ENCODE measurements at regions not wholly inside any gene's neighbourhood (a gene's known extent, or its start where the extent isn't known, plus 50 kb on each side); places are given as distances from the start of the nearest gene placed in this dataset.

DNA sequence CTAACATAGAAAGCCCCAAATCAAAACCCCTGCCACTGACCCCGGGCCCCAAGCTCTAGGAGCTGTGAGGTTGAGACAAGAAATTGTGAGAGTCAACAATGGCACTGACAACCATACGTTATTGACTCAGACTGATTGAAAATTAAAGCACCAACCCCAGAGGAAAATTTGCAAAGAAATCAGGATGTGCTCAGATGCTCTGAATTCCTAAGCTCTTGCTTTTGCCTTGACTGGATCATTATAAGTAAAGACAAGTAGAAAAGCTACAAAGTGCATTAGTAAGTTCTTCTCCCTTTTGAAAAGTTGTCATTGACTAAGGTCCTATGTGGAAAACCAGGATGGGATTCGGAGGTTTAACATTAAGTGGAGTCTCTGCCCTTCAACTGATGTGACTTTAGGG is 130.2 kb downstream of the SAMD9 start:
- no peak overlapping the region for H3K9ac ChIP-seq
- no peaks in the 10 kb centered on the region for H3K9me3 ChIP-seq (replicated peaks in 1 of 11)
- no peak for TF ChIP-seq Cebpa-rat (IDR thresholded peaks at IDR 0.05)
- no peak overlapping the region for H3K4me2 ChIP-seq
- H3K27me3 ChIP-seq = no peaks in the 10 kb centered on the region
- no peak overlapping the region for H3K4me3 ChIP-seq
- no peak overlapping the region for H3K27ac ChIP-seq
- no peaks in the 10 kb centered on the region for H3K36me3 ChIP-seq
- H4K20me1 ChIP-seq = no peaks in the 10 kb centered on the region
- H3K4me1 ChIP-seq = 0 out of 20 replicates have a peak, but pooled peaks cover 0 to 4% (median 0%) of the 10 kb centered on the region in 10 experiments

DNA sequence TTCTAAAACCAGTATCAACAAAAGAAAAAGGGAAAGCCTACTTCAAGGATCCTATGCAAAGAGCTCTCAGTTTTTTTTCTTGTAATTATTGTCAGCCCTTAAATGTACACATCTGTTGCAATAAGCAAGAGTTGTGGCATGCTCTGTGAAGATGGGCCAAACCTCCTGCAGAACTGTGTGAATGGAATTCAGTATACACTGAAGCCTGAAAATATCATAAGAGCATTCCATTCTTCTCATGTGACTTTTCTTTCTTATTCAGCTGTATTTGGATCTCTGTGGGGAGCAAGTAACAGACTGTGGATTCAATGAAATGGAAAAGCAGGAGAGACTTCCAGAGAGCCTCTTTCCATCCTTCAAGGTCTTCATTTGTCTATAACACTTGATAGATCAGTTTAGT is 130.7 kb downstream of the SAMD9 start:
- 0 out of 20 replicates have a peak, but pooled peaks cover 0 to 4% (median 0%) of the 10 kb centered on the region in 10 experiments for H3K4me1 ChIP-seq
- no peak overlapping the region for H3K4me3 ChIP-seq
- H3K27ac ChIP-seq = no peak overlapping the region
- no peak overlapping the region for H3K9ac ChIP-seq
- TF ChIP-seq Cebpa-rat (IDR thresholded peaks at IDR 0.05) = no peak
- no peaks in the 10 kb centered on the region for H3K9me3 ChIP-seq (replicated peaks in 1 of 11)
- no peak overlapping the region for H3K4me2 ChIP-seq
- H3K27me3 ChIP-seq = no peaks in the 10 kb centered on the region
- H4K20me1 ChIP-seq = no peaks in the 10 kb centered on the region
- H3K36me3 ChIP-seq = no peaks in the 10 kb centered on the region

DNA sequence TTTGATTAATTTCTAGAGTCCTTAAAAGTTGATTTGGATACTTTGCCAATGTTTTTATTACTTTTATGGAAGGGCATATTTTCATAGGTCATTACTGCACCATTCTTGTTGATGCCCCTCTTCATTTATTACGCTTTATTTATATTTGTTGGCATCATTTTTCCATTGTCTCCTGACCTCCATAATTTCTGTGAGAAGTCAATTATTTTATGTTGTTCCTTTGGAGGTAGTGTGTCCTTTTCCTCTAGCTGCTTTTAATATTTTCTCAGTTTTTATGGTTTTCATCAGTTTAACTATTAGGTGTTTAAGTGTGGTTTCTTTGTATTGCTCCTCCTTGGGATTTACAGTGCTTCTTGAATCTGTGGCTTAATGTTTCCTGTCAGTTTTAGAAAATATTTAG is 134.9 kb downstream of the SAMD9 start:
- H3K36me3 ChIP-seq = no peaks in the 10 kb centered on the region
- no peak for TF ChIP-seq Cebpa-rat (IDR thresholded peaks at IDR 0.05)
- H3K4me3 ChIP-seq = no peak overlapping the region
- H3K4me1 ChIP-seq = no peaks in the 10 kb centered on the region
- no peaks in the 10 kb centered on the region for H4K20me1 ChIP-seq
- H3K27ac ChIP-seq = no peak overlapping the region
- no peak overlapping the region for H3K9ac ChIP-seq
- H3K27me3 ChIP-seq = no peaks in the 10 kb centered on the region
- peaks cover 0 to 18% (median 5%) of the 10 kb centered on the region in 11 experiments; a peak in 10 of 22 replicates for H3K9me3 ChIP-seq (replicated peaks in 1 of 11)
- no peak overlapping the region for H3K4me2 ChIP-seq

DNA sequence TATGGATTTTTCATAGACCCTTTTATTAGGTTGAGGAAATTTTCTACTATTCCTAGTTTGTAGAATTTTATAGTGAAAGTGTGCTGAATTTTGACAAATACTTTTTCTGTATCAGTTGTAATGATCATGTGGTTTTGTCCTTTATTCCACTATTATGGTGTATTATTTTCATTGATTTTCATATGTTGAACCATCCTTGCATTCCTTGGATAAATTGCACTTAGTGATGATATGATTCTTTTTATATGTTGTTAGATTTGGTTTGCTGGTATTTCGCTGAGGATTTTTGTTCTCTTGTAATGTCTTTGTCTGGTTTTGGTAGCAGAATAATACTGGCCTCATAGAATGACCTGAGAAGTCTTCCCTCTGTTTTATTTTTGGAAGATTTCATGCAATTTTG is 140.6 kb upstream of the CDK6 start:
- TF ChIP-seq Cebpa-rat (IDR thresholded peaks at IDR 0.05) = no peak
- H3K4me3 ChIP-seq = no peak overlapping the region

DNA sequence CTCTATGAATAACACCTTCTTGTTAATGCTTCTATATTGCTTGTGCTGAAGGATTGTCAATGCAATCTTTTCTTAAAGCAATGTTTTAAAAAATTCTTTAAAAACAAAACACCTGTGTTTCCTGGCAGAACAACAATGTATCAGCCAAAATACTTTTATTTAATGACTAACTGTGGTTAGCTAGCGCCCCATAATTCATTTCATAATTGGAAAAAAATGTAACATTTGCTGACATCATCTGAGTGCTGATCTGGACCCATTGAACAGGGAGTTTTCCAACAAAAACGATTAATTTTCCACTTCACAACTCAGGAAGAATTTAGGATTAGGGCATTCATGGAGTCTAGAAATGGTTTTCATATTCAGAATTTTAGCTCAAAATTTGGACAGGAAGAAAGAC is 137.6 kb upstream of the CDK6 start:
- no peak overlapping the region for H3K4me3 ChIP-seq
- TF ChIP-seq Cebpa-rat (IDR thresholded peaks at IDR 0.05) = no peak
- peaks cover 10 to 32% (median 23%) of the 10 kb centered on the region in 11 experiments; a peak in 21 of 22 replicates for H3K9me3 ChIP-seq (replicated peaks in 1 of 11)
- H3K4me1 ChIP-seq = no peaks in the 10 kb centered on the region; a peak in 1 of 20 replicates
- H3K4me2 ChIP-seq = no peak overlapping the region
- H3K27me3 ChIP-seq = no peaks in the 10 kb centered on the region
- H3K36me3 ChIP-seq = no peaks in the 10 kb centered on the region
- H3K9ac ChIP-seq = no peak overlapping the region
- no peak overlapping the region for H3K27ac ChIP-seq
- no peaks in the 10 kb centered on the region for H4K20me1 ChIP-seq

More for the DNA sequence above, 140.6 kb upstream of the CDK6 start:
- Histone ChIP-seq H3K9ac (no peak overlapping the region), H4K20me1 (no peaks in the 10 kb centered on the region), H3K4me2 (no peak overlapping the region), H3K4me1 (no peaks in the 10 kb centered on the region; a peak in 1 of 20 replicates), H3K27ac (no peak overlapping the region), H3K9me3 (replicated peaks in 1 of 11) (peaks cover 10 to 39% (median 26%) of the 10 kb centered on the region in 11 experiments; a peak in 21 of 22 replicates), H3K36me3 (no peaks in the 10 kb centered on the region), H3K27me3 (no peaks in the 10 kb centered on the region)

DNA sequence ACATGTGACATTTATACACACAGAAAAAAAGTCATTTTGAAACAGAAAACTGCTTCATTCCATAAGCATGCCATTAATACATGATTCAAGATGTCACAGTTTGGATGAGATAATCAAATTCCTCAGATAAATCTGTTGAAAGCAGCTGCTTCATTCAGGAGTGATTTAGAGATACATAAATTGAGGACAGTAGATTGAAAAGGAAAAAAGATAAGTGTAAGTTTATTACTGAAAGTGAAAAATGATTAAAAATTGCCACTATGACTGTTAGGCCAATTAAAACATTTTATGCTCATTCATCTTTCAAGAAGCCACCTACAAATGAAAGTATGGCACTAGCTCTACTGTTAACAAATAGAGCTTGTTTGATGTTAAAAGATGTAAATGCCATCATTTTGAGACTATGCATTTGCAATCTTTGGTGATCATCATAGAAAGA is 136.9 kb upstream of the CDK6 start:
- TF ChIP-seq Cebpa-rat (IDR thresholded peaks at IDR 0.05) = no peak
- H3K4me3 ChIP-seq = no peak overlapping the region
- H4K20me1 ChIP-seq = no peaks in the 10 kb centered on the region
- no peak overlapping the region for H3K9ac ChIP-seq
- H3K27me3 ChIP-seq = no peaks in the 10 kb centered on the region
- no peaks in the 10 kb centered on the region for H3K36me3 ChIP-seq
- peaks cover 10 to 29% (median 23%) of the 10 kb centered on the region in 11 experiments; a peak in 21 of 22 replicates for H3K9me3 ChIP-seq (replicated peaks in 1 of 11)
- H3K27ac ChIP-seq = no peak overlapping the region
- H3K4me2 ChIP-seq = no peak overlapping the region
- H3K4me1 ChIP-seq = no peaks in the 10 kb centered on the region; a peak in 1 of 20 replicates

DNA sequence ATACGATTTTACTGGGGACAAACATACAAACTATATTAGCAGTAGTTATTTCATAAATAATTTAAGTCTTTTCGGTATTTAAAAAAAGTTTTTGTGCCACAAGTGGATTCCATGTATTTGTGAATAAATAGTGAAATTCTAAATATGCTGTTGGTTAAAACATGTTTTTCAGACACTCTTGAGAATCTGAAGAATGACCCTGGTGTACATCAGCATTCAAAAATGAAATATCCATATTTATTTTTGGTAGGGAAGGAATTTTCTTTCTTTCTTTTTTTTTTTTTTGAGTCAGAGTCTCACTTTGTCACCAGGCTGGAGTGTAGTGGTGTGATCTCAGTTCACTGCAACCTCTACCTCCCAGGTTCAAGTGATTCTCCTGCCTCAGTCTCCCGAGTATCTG is 136.1 kb upstream of the CDK6 start:
- H3K36me3 ChIP-seq = no peaks in the 10 kb centered on the region
- no peak for TF ChIP-seq Cebpa-rat (IDR thresholded peaks at IDR 0.05)
- H3K4me1 ChIP-seq = no peaks in the 10 kb centered on the region; a peak in 1 of 20 replicates
- H3K9me3 ChIP-seq (replicated peaks in 1 of 11) = peaks cover 10 to 20% (median 17%) of the 10 kb centered on the region in 11 experiments; a peak in 21 of 22 replicates
- H3K4me3 ChIP-seq = no peak overlapping the region
- H4K20me1 ChIP-seq = no peaks in the 10 kb centered on the region
- no peak overlapping the region for H3K27ac ChIP-seq
- no peaks in the 10 kb centered on the region; a peak in 1 of 22 replicates for H3K27me3 ChIP-seq
- no peak overlapping the region for H3K9ac ChIP-seq
- no peak overlapping the region for H3K4me2 ChIP-seq

DNA sequence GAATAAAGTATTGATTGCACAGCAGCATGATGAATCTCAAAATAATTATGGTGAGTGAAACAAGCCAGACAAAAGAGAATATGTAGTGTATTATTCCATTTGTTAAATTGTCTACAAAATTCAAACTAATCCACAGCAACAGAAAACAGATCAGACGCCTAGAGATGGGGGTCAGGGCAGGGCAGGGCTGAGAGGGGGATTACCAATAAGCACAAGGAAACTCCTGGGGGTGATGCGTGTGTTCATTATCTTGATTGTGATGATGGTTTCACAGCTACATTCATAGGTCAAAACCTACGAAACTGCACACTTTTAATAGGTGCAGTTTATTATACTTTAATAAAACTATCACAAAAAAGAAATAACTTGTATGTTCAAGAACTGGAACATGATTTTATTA is 132.7 kb upstream of the CDK6 start:
- Histone ChIP-seq H3K9me3 (replicated peaks in 1 of 11) (no peaks in the 10 kb centered on the region; a peak in 1 of 22 replicates), H3K27me3 (no peaks in the 10 kb centered on the region; a peak in 1 of 22 replicates), H3K36me3 (no peaks in the 10 kb centered on the region), H3K27ac (no peak overlapping the region), H3K4me3 (no peak overlapping the region), H4K20me1 (no peaks in the 10 kb centered on the region), H3K4me2 (no peak overlapping the region), H3K9ac (no peak overlapping the region), H3K4me1 (no peaks in the 10 kb centered on the region)
- TF ChIP-seq Cebpa-rat (IDR thresholded peaks at IDR 0.05) = no peak

DNA sequence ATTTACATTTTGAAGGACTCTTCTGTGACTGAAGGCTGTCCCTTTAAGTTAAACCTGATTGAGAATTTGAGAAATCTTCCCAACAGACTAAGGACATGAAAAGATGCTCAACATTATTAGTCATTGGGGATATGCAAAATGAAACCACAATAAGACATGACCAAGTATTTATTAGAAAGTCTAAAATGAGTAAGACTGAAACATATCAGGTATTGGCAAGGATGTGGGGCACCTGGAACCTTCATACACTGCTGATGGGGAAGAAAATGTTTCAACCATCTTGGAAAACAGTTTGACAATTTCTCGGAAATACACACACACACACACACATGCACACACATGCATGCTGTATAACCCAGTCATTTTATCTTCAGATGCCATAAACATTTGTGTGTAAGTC is 132.1 kb upstream of the CDK6 start:
- no peaks in the 10 kb centered on the region; a peak in 1 of 22 replicates for H3K27me3 ChIP-seq
- no peaks in the 10 kb centered on the region; a peak in 1 of 22 replicates for H3K9me3 ChIP-seq (replicated peaks in 1 of 11)
- H3K4me3 ChIP-seq = no peak overlapping the region
- no peak for TF ChIP-seq Cebpa-rat (IDR thresholded peaks at IDR 0.05)
- no peak overlapping the region for H3K4me2 ChIP-seq
- H3K4me1 ChIP-seq = no peaks in the 10 kb centered on the region
- H3K36me3 ChIP-seq = no peaks in the 10 kb centered on the region
- no peak overlapping the region for H3K9ac ChIP-seq
- H4K20me1 ChIP-seq = no peaks in the 10 kb centered on the region
- H3K27ac ChIP-seq = no peak overlapping the region

DNA sequence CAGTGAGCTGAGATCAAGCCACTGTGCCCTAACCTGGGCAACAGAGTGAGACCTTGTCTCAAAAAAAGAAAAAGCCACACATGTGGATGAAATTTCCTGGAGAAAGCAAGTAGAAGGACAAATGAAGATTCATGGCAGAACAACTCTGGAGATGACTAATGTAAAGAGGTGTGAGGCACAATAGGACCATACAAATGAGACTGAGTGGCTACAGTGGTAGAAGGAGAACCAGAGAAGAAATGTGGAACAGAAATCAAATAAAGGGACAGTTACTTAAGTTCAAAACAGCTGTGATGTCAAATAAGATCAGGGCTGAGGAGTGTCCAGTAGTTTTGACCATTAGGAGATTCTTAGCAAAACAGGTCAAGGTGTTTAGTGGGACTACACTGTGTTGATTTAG is 130.9 kb upstream of the CDK6 start:
- Histone ChIP-seq H3K27me3 (no peaks in the 10 kb centered on the region; a peak in 1 of 22 replicates), H3K4me2 (no peak overlapping the region), H3K9ac (no peak overlapping the region)

More for the DNA sequence above, 130.9 kb upstream of the CDK6 start:
- Histone ChIP-seq H3K9me3 (replicated peaks in 1 of 11) (no peaks in the 10 kb centered on the region; a peak in 1 of 22 replicates), H3K27ac (no peak overlapping the region), H3K4me3 (no peak overlapping the region), H3K36me3 (no peaks in the 10 kb centered on the region), H3K4me1 (no peaks in the 10 kb centered on the region), H4K20me1 (no peaks in the 10 kb centered on the region)
- no peak for TF ChIP-seq Cebpa-rat (IDR thresholded peaks at IDR 0.05)
